H9 (cell line): ENCODE measurements at regions not wholly inside any gene's neighbourhood (a gene's known extent, or its start where the extent isn't known, plus 50 kb on each side); places are given as distances from the start of the nearest gene placed in this dataset.

Experiments used
- DNase-seq: peaks from one replicate; pipeline ENCODE4 v3.0.0-alpha.2; 2017
- H2AFZ ChIP-seq: one replicate; pipeline ENCODE4 v1.6.1; 2013; ENCODE audit warnings: mild to moderate bottlenecking, low read length, control low read depth, moderate library complexity
- H2AK5ac ChIP-seq: 2 replicates; pipeline ENCODE4 v1.6.1; 2013; ENCODE audit warnings: low read length, control low read depth, mixed read lengths; ENCODE audit not compliant: insufficient read length
- H2BK120ac ChIP-seq: one replicate; pipeline ENCODE4 v1.6.1; 2013; ENCODE audit warnings: low read depth, mild to moderate bottlenecking, low read length, control low read depth, inconsistent platforms; ENCODE audit not compliant: poor library complexity, severe bottlenecking
- H2BK12ac ChIP-seq: 2 replicates; pipeline ENCODE4 v1.6.1; 2013; ENCODE audit warnings: low read length, control low read depth, mixed read lengths, low read depth; ENCODE audit not compliant: insufficient read length
- H2BK15ac ChIP-seq: 2 replicates; pipeline ENCODE4 v1.6.1; 2013; ENCODE audit warnings: low read depth, low read length, control low read depth
- H2BK20ac ChIP-seq: one replicate; pipeline ENCODE4 v1.6.1; 2013; ENCODE audit warnings: low read depth, mild to moderate bottlenecking, low read length, control low read depth, inconsistent platforms; ENCODE audit not compliant: poor library complexity, severe bottlenecking
- H2BK5ac ChIP-seq: 2 replicates; pipeline ENCODE4 v1.6.1; 2013; ENCODE audit warnings: low read length, control low read depth, mixed read lengths; ENCODE audit not compliant: insufficient read length
- H3K14ac ChIP-seq: 2 replicates; pipeline ENCODE4 v1.6.1; 2013; ENCODE audit warnings: low read length, control low read depth; ENCODE audit not compliant: insufficient read depth
- H3K18ac ChIP-seq: 2 replicates; pipeline ENCODE4 v1.6.1; 2013; ENCODE audit warnings: low read depth, mild to moderate bottlenecking, mixed read lengths, low read length, control low read depth; ENCODE audit not compliant: insufficient read length
- H3K23ac ChIP-seq: 2 replicates; pipeline ENCODE4 v1.6.1; 2013; ENCODE audit warnings: low read length, control low read depth, mixed read lengths, low read depth; ENCODE audit not compliant: insufficient read length
- H3K23me2 ChIP-seq: 2 replicates; pipeline ENCODE4 v1.6.1; 2013; ENCODE audit warnings: low read depth, mild to moderate bottlenecking, mixed read lengths, low read length, control low read depth; ENCODE audit not compliant: insufficient read length, poor library complexity, severe bottlenecking
- H3K27ac ChIP-seq: 2 replicates; pipeline ENCODE4 v1.5.1; 2013; ENCODE audit warnings: low read length, control low read depth, mixed read lengths, low read depth; ENCODE audit not compliant: insufficient read length
- H3K27me3 ChIP-seq: 2 replicates; pipeline ENCODE4 v1.6.1; 2013; ENCODE audit warnings: low read length, control low read depth, inconsistent platforms; ENCODE audit not compliant: insufficient read depth
- H3K4ac ChIP-seq: 2 replicates; pipeline ENCODE4 v1.6.1; 2013; ENCODE audit warnings: low read depth, mild to moderate bottlenecking, control low read depth, inconsistent platforms, low read length, moderate library complexity
- H3K4me1 ChIP-seq: 2 replicates; pipeline ENCODE4 v1.6.1; 2013; ENCODE audit warnings: low read length, control low read depth, inconsistent platforms; ENCODE audit not compliant: insufficient read depth
- H3K4me2 ChIP-seq: 2 replicates; pipeline ENCODE4 v1.6.1; 2013; ENCODE audit warnings: low read length, control low read depth, mixed read lengths; ENCODE audit not compliant: insufficient read length, insufficient read depth
- H3K56ac ChIP-seq: 2 replicates; pipeline ENCODE4 v1.6.1; 2013; ENCODE audit warnings: low read depth, mild to moderate bottlenecking, mixed read lengths, low read length, control low read depth; ENCODE audit not compliant: insufficient read length
- H3K79me1 ChIP-seq: 2 replicates; pipeline ENCODE4 v1.6.1; 2013; ENCODE audit warnings: low read depth, mild to moderate bottlenecking, moderate library complexity, low read length, control low read depth, inconsistent platforms; ENCODE audit not compliant: insufficient read depth, poor library complexity, severe bottlenecking
- H3K79me2 ChIP-seq: 2 replicates; pipeline ENCODE4 v1.6.1; 2013; ENCODE audit warnings: low read length, control low read depth, inconsistent platforms; ENCODE audit not compliant: insufficient read depth
- H3K9ac ChIP-seq: 2 replicates; pipeline ENCODE4 v1.6.1; 2013; ENCODE audit warnings: low read length, control low read depth, mixed read lengths; ENCODE audit not compliant: insufficient read length; ENCODE audit errors: extremely low read depth
- H3K9me3 ChIP-seq: one replicate; pipeline ENCODE4 v1.6.1; 2013; ENCODE audit warnings: low read depth, low read length, inconsistent platforms; ENCODE audit not compliant: control insufficient read depth
- H3T11ph ChIP-seq: one replicate; pipeline ENCODE4 v1.6.1; 2013; ENCODE audit warnings: mild to moderate bottlenecking, low read length, control low read depth, inconsistent platforms
- H4K20me1 ChIP-seq: one replicate; pipeline ENCODE4 v1.6.1; 2013; ENCODE audit not compliant: control insufficient read depth, insufficient read length, insufficient read depth
- H4K5ac ChIP-seq: 2 replicates; pipeline ENCODE4 v1.6.1; 2013; ENCODE audit warnings: low read depth, mild to moderate bottlenecking, mixed read lengths, low read length, control low read depth; ENCODE audit not compliant: insufficient read length
- H4K8ac ChIP-seq: replicated peaks from 2 replicates; pipeline ENCODE4 v1.6.1; 2013; ENCODE audit warnings: low read length, control low read depth, mixed read lengths, low read depth; ENCODE audit not compliant: insufficient read length
- H4K91ac ChIP-seq: 2 replicates; pipeline ENCODE4 v1.6.1; 2013; ENCODE audit warnings: low read depth, mild to moderate bottlenecking, moderate library complexity, mixed read lengths, low read length, control low read depth; ENCODE audit not compliant: insufficient read length
- H3K27ac Mint-ChIP-seq, 3 experiments: 2 replicates in 2 of 3; 3 replicates in 1 of 3; pipeline ENCODE4 v1.8.0; 2020 to 2021; ENCODE audit warnings: mixed read lengths in 3 of 3, mild to moderate bottlenecking in 1 of 3, moderate library complexity in 1 of 3
- H3K27me3 Mint-ChIP-seq: 2 replicates; pipeline ENCODE4 v1.8.0; 2021; ENCODE audit warnings: low read depth, mild to moderate bottlenecking, moderate library complexity, mixed read lengths
- H3K36me3 Mint-ChIP-seq, 3 experiments: 2 replicates in 2 of 3; 3 replicates in 1 of 3; pipeline ENCODE4 v1.8.0; 2020 to 2021; ENCODE audit warnings: low read depth in 3 of 3, mixed read lengths in 3 of 3; ENCODE audit not compliant: insufficient read depth in 1 of 3
- H3K4me1 Mint-ChIP-seq, 2 experiments: 2 replicates each; pipeline ENCODE4 v1.8.0; 2020; ENCODE audit warnings: mixed read lengths in 2 of 2
- H3K4me3 Mint-ChIP-seq, 2 experiments: 2 replicates in 1 of 2; 3 replicates in 1 of 2; pipeline ENCODE4 v1.8.0; 2020 to 2021; ENCODE audit warnings: mild to moderate bottlenecking in 2 of 2, mixed read lengths in 2 of 2, moderate library complexity in 1 of 2
- H3K9me3 Mint-ChIP-seq, 2 experiments: 2 replicates in 1 of 2; 3 replicates in 1 of 2; pipeline ENCODE4 v1.8.0; 2020; ENCODE audit warnings: mild to moderate bottlenecking in 2 of 2, mixed read lengths in 2 of 2, moderate library complexity in 1 of 2
- CTCF ChIP-seq: fragments of 200-600 bp; sonication (generic); conservative IDR thresholded peaks from 3 replicates; pipeline ENCODE4 v1.8.0; 2021; ENCODE audit warnings: antibody characterized with exemption, mild to moderate bottlenecking
- WGBS: extraction: QIAGEN DNeasy Blood & Tissue Kit; methylation state at CpG from one replicate; pipeline ENCODE4 v1.1.7; 2013; ENCODE audit warnings: missing lambda C conversion rate, low lambda C conversion rate, mixed read lengths; ENCODE audit not compliant: insufficient read length; ENCODE audit errors: extremely low coverage; 5-methylcytosine and 5-hydroxymethylcytosine counted together

GRCh38 chr5:166523206-166523605 lies 1768.2 kb upstream of the WWC1 start:
- Histone ChIP-seq H4K91ac (no peak overlapping the region), H3K56ac (no peak overlapping the region), H2BK15ac (no peak overlapping the region), H3K9me3 (no peaks in the 10 kb centered on the region), H2BK5ac (no peak overlapping the region), H4K8ac (no peak overlapping the region), H3K79me2 (no peaks in the 10 kb centered on the region), H2AFZ (no peak overlapping the region), H3K9ac (no peak overlapping the region), H3K14ac (no peak overlapping the region), H4K5ac (no peak overlapping the region), H3T11ph (no peak overlapping the region), H3K23ac (no peak overlapping the region), H3K27me3 (no peaks in the 10 kb centered on the region), H3K4ac (no peak overlapping the region), H2BK20ac (no peak overlapping the region), H3K79me1 (no peaks in the 10 kb centered on the region), H2BK120ac (no peak overlapping the region), H2BK12ac (no peak overlapping the region), H2AK5ac (no peak overlapping the region), H3K27ac (no peak overlapping the region), H3K23me2 (no peaks in the 10 kb centered on the region), H3K4me1 (no peaks in the 10 kb centered on the region), H3K18ac (no peak overlapping the region), H3K4me2 (no peak overlapping the region), H4K20me1 (no peaks in the 10 kb centered on the region)
- TF ChIP-seq CTCF, result no peak
- Mint-ChIP-seq H3K36me3 (peaks cover 0 to 6% (median 1%) of the 10 kb centered on the region in 3 experiments; a peak in 4 of 7 replicates), H3K4me1 (peaks cover 0 to 3% of the 10 kb centered on the region in 2 experiments; a peak in 2 of 4 replicates), H3K4me3 (no peak overlapping the region), H3K27ac (no peak overlapping the region), H3K27me3 (no peaks in the 10 kb centered on the region), H3K9me3 (no peaks in the 10 kb centered on the region; a peak in 1 of 5 replicates)
- WGBS, result no CpG with 5 or more reads among the region's 2 CpGs
- DNase-seq, result no peak
